Ascending aorta (tissue), 2 donors: ENCODE measurements at regions not wholly inside any gene's neighbourhood (a gene's known extent, or its start where the extent isn't known, plus 50 kb on each side); places are given as distances from the start of the nearest gene placed in this dataset.
"Not testable (repeated sequence)": the region's sequence is repeated elsewhere in the genome, so short reads cannot be mapped to it uniquely, and the experiment has no call there.

Experiments used
- DNase-seq, 2 donors: peaks; one replicate each; pipeline ENCODE4 v3.0.0-alpha.2; 2019; ENCODE audit warnings: low spot score in 2 of 2
- H3K27ac ChIP-seq, 2 donors: fragments of 200-600 bp; sonication (generic); one replicate each; pipeline ENCODE4 v1.5.1; 2016 to 2017; ENCODE audit warnings: mild to moderate bottlenecking in 1 of 2
- H3K27me3 ChIP-seq: fragments of 200-600 bp; sonication (generic); one replicate; pipeline ENCODE4 v1.5.1; 2017
- H3K36me3 ChIP-seq, 2 donors: fragments of 200-600 bp; sonication (generic); one replicate each; pipeline ENCODE4 v1.5.1; 2016
- H3K4me1 ChIP-seq, 2 donors: fragments of 200-600 bp; sonication (generic); one replicate each; pipeline ENCODE4 v1.5.1; 2016 to 2017; ENCODE audit warnings: mild to moderate bottlenecking in 1 of 2
- H3K4me3 ChIP-seq, 2 donors: fragments of 200-600 bp; sonication (generic); one replicate each; pipeline ENCODE4 v1.5.1; 2016 to 2017; ENCODE audit warnings: mild to moderate bottlenecking in 1 of 2
- H3K9me3 ChIP-seq, 2 donors: fragments of 200-600 bp; sonication (generic); one replicate each; pipeline ENCODE4 v1.5.1; 2016
- CTCF ChIP-seq, 3 experiments: fragments of 200-600 bp in 2 of 3; fragments of 450-650 bp in 1 of 3; sonication (generic) in 2 of 3; IDR thresholded peaks; one replicate each; pipeline ENCODE4 v1.5.1; 2016 to 2019; ENCODE audit warnings: antibody characterized with exemption in 3 of 3, mild to moderate bottlenecking in 1 of 3, moderate library complexity in 1 of 3
- intact Hi-C: fragments of 100-400 bp; cut with DNase I; formaldehyde crosslinking; loops from one replicate; pipeline ENCODE4 v1.15.1; 2023

- no peak overlapping the region for H3K27ac ChIP-seq
Measured at GRCh38 chr7:83259064-83259463, 96.4 kb upstream of the PCLO start.

GRCh38 chr7:83248000-83248399 lies 85.3 kb upstream of the PCLO start:
- Histone ChIP-seq H3K4me1 (no peaks in the 10 kb centered on the region), H3K36me3 (no peaks in the 10 kb centered on the region), H3K27ac (no peak overlapping the region), H3K27me3 (no peaks in the 10 kb centered on the region), H3K4me3 (no peak overlapping the region), H3K9me3 (no peaks in the 10 kb centered on the region)
- no peak for DNase-seq
- no peak for TF ChIP-seq CTCF (IDR thresholded peaks at IDR 0.05)
- intact Hi-C loops = no loop called here

More at GRCh38 chr7:83259064-83259463, 96.4 kb upstream of the PCLO start:
- H3K4me3 ChIP-seq = no peak overlapping the region
- TF ChIP-seq CTCF (IDR thresholded peaks at IDR 0.05) = no peak
- no peaks in the 10 kb centered on the region for H3K4me1 ChIP-seq
- no peaks in the 10 kb centered on the region for H3K9me3 ChIP-seq
- H3K27me3 ChIP-seq = no peaks in the 10 kb centered on the region
- no peaks in the 10 kb centered on the region for H3K36me3 ChIP-seq
- intact Hi-C loops = no loop called here
- DNase-seq = no peak

- H3K36me3 ChIP-seq, DNase-seq, H3K9me3 ChIP-seq, H3K4me3 ChIP-seq, intact Hi-C loops, H3K4me1 ChIP-seq, H3K27ac ChIP-seq, H3K27me3 ChIP-seq: not testable (repeated sequence)
Measured at GRCh38 chr7:83219231-83219630, 56.5 kb upstream of the PCLO start.

- H3K27ac ChIP-seq = no peak overlapping the region
- no peak overlapping the region for H3K4me3 ChIP-seq
- no peaks in the 10 kb centered on the region for H3K27me3 ChIP-seq
- DNase-seq = no peak
- H3K9me3 ChIP-seq = no peaks in the 10 kb centered on the region
- intact Hi-C loops = no loop called here
- H3K4me1 ChIP-seq = no peaks in the 10 kb centered on the region
- no peak for TF ChIP-seq CTCF (IDR thresholded peaks at IDR 0.05)
- no peaks in the 10 kb centered on the region for H3K36me3 ChIP-seq
Measured at GRCh38 chr7:83212883-83213282, 50.2 kb upstream of the PCLO start.
